ENCODE measurements at regions not wholly inside any gene's neighbourhood (a gene's known extent, or its start where the extent isn't known, plus 50 kb on each side); places are given as distances from the start of the nearest gene placed in this dataset.

GRCh38 chr13:67652887-67653286 is 422.8 kb upstream of the PCDH9 start:
- TF ChIP-seq PATZ1 (CRISPR knock-in tag; IDR thresholded peaks at IDR 0.05; ENCODE audit: borderline replicate concordance): no peak
- TF ChIP-seq ZNF8 (CRISPR knock-in tag; IDR thresholded peaks at IDR 0.05): no peak
- TF ChIP-seq BACH2 (CRISPR knock-in tag; IDR thresholded peaks at IDR 0.05; ENCODE audit: borderline replicate concordance): no peak
- TF ChIP-seq TOX (CRISPR knock-in tag; IDR thresholded peaks at IDR 0.05; ENCODE audit: borderline replicate concordance): no peak
- TF ChIP-seq CSRNP3 (CRISPR knock-in tag; IDR thresholded peaks at IDR 0.05): no peak
- TF ChIP-seq ZC3H10 (CRISPR knock-in tag; IDR thresholded peaks at IDR 0.05): no peak
- no peak for TF ChIP-seq CSDC2 (CRISPR knock-in tag; IDR thresholded peaks at IDR 0.05)
- no peak for TF ChIP-seq ESRRG (CRISPR knock-in tag; IDR thresholded peaks at IDR 0.05)
- TF ChIP-seq RARB (CRISPR knock-in tag; IDR thresholded peaks at IDR 0.05): no peak
- no peak for TF ChIP-seq CREB5 (CRISPR knock-in tag; IDR thresholded peaks at IDR 0.05; ENCODE audit: low read depth)
- TF ChIP-seq TCF4 (CRISPR knock-in tag; IDR thresholded peaks at IDR 0.05; ENCODE audit: borderline replicate concordance): no peak
